ENCODE measurements at regions not wholly inside any gene's neighbourhood (a gene's known extent, or its start where the extent isn't known, plus 50 kb on each side); places are given as distances from the start of the nearest gene placed in this dataset.

DNA sequence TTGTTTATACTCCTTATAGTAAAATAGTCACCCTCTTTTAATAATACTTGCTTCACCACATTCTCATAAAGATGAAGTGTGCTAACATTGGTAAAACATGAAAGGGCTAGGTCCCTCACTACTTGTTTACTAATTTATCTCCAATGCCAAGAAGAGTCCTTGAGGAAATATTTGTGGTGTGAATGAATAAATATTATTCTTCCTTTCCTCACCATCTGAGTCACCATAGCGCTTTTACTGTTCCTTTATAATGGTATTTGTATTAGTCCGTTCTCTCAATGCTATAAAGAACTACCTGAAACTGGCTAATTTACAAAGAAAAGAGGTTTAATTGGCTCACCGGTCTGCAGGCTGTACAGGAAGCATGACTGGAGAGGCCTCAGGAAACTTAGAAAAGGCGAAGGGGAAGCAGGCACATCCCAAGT lies 222.8 kb upstream of the ZRANB2 start:
- H3K79me2 ChIP-seq (ENCODE audit: low read length), result no peaks in the 10 kb centered on the region
- ChIA-PET POLR2A (ENCODE audit: unreplicated experiment) (no interaction called here), CTCF (interaction anchor here (0.7 kb wide), 1 partner anchor 429 kb away, joined by 3 read pairs; no protein-coding TSS in a partner anchor)
- H3K4me2 ChIP-seq (ENCODE audit: low read length), result peak overlapping the region; percentile 42
- H3K9me3 ChIP-seq (ENCODE audit: low read length), result no peaks in the 10 kb centered on the region
- 0 out of 2 replicates have a peak overlapping the region, but pooled peaks have one; percentile 25 for H2AFZ ChIP-seq (ENCODE audit: low read length)
- H3K36me3 ChIP-seq (ENCODE audit: low read depth, low read length), result no peaks in the 10 kb centered on the region
- H4K20me1 ChIP-seq (ENCODE audit: low read length), result no peaks in the 10 kb centered on the region
- no peak overlapping the region for H3K4me3 ChIP-seq (ENCODE audit: low read length)
- peak; percentile 88 for DNase-seq
- TF ChIP-seq EZH2phosphoT487 (IDR thresholded peaks at IDR 0.05; ENCODE audit: borderline replicate concordance, low read length), result peak; percentile 40; the same call in 1 of the 2 replicates
- TF ChIP-seq, protein P1, sequence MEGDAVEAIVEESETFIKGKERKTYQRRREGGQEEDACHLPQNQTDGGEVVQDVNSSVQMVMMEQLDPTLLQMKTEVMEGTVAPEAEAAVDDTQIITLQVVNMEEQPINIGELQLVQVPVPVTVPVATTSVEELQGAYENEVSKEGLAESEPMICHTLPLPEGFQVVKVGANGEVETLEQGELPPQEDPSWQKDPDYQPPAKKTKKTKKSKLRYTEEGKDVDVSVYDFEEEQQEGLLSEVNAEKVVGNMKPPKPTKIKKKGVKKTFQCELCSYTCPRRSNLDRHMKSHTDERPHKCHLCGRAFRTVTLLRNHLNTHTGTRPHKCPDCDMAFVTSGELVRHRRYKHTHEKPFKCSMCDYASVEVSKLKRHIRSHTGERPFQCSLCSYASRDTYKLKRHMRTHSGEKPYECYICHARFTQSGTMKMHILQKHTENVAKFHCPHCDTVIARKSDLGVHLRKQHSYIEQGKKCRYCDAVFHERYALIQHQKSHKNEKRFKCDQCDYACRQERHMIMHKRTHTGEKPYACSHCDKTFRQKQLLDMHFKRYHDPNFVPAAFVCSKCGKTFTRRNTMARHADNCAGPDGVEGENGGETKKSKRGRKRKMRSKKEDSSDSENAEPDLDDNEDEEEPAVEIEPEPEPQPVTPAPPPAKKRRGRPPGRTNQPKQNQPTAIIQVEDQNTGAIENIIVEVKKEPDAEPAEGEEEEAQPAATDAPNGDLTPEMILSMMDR (conservative IDR thresholded peaks at IDR 0.05; ENCODE audit: low read depth, low read length), result no peak
- BruUV-seq (replicated peaks), result no TSS peak
- peaks cover 18% of the 10 kb centered on the region for H3K4me1 ChIP-seq (ENCODE audit: insufficient read depth, low read length)
- H3K9ac ChIP-seq (ENCODE audit: low read length), result no peak overlapping the region
- H3K27me3 ChIP-seq (ENCODE audit: low read length), result no peaks in the 10 kb centered on the region
- intact Hi-C loops (cut with micrococcal nuclease), result loop anchor here (1.0 to 5.0 kb wide), 4 partner anchors 48 to 217 kb away; no protein-coding TSS in a partner anchor
- peaks cover 7% of the 10 kb centered on the region for H3F3A ChIP-seq (ENCODE audit: low read length, unreplicated experiment)
- peak overlapping the region; percentile 77 for H3K27ac ChIP-seq (ENCODE audit: low read length)
- peak; percentile 93 for ATAC-seq
- H3K9me2 ChIP-seq (replicated peaks; ENCODE audit: low read length), result no peaks in the 10 kb centered on the region

DNA sequence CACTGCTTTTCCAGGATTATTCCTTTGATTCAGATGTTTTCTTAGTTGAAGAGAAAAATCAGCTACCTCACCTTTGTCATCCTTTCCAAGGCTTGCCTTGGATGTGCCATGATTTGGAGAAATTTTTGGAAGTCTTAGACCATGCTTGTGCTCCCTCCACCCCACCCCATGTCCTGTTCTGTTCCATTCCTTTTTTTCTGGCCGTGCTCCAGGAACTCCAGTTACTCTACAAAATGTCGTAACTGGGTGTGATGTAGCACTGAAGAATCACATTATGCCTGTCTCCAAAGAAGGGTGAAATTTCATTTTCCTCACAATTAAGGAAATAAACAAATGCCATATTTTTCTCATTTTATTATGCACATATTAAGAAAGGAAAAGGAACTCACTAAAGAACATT lies 217.8 kb upstream of the ZRANB2 start:
- no TSS peak for BruUV-seq (replicated peaks)
- peaks cover 7% of the 10 kb centered on the region for H3F3A ChIP-seq (ENCODE audit: low read length, unreplicated experiment)
- H3K4me2 ChIP-seq (ENCODE audit: low read length), result no peak overlapping the region
- POLR2A ChIA-PET (ENCODE audit: unreplicated experiment), result no interaction called here
- ATAC-seq (no peak), DNase-seq (no peak)
- H3K79me2 ChIP-seq (ENCODE audit: low read length), result no peaks in the 10 kb centered on the region
- no peak overlapping the region for H3K9ac ChIP-seq (ENCODE audit: low read length)
- H2AFZ ChIP-seq (ENCODE audit: low read length), result no peak overlapping the region
- intact Hi-C loops (cut with micrococcal nuclease), result no loop called here
- H4K20me1 ChIP-seq (ENCODE audit: low read length), result no peaks in the 10 kb centered on the region
- CTCF ChIA-PET, result interaction anchor here (0.7 kb wide), 1 partner anchor 21 kb away, joined by 3 read pairs; no protein-coding TSS in a partner anchor
- no peaks in the 10 kb centered on the region for H3K9me2 ChIP-seq (replicated peaks; ENCODE audit: low read length)
- H3K27ac ChIP-seq (ENCODE audit: low read length), result no peak overlapping the region
- no peak for TF ChIP-seq EZH2 (IDR thresholded peaks at IDR 0.05; ENCODE audit: low read length, unreplicated experiment)
- no peak for TF ChIP-seq EZH2phosphoT487 (IDR thresholded peaks at IDR 0.05; ENCODE audit: borderline replicate concordance, low read length)
- TF ChIP-seq, protein P1 (conservative IDR thresholded peaks at IDR 0.05; ENCODE audit: low read depth, low read length), result no peak
- no peaks in the 10 kb centered on the region for H3K9me3 ChIP-seq (ENCODE audit: low read length)
- H3K4me3 ChIP-seq (ENCODE audit: low read length), result no peak overlapping the region
- H3K4me1 ChIP-seq (ENCODE audit: insufficient read depth, low read length), result peaks cover 8% of the 10 kb centered on the region
- no peaks in the 10 kb centered on the region for H3K36me3 ChIP-seq (ENCODE audit: low read depth, low read length)
- 0 out of 2 replicates have a peak, but pooled peaks cover 4% of the 10 kb centered on the region for H3K27me3 ChIP-seq (ENCODE audit: low read length)

DNA sequence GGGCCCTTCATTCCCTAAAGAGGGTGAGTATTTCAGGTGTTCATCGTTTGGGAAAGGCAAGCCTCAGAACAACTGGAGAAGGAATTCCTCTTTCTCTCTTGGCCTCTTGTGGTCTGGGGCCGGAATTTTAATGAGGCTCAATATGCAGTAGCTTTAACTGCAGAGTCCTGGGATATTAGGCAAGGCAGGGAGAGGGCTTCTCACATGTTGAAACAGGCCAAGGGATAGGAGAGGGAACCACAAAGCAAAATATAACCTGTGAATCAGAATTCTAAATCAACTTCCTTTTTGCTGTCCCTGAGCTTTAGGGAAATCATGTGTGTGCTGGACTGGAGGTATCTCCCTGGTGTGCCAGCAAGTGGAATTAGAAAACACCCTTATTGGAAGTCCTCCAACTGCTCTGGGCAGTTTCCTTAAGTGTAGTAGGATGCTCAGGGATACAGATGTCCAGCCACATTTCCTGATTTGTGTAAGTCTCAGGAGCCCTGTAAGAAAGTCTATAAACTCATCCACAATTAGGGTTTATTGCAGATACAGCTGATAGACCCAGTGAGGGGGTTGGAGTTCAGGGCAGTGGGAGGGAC lies 215.8 kb upstream of the ZRANB2 start:
- no TSS peak for BruUV-seq (replicated peaks)
- no peak overlapping the region for H3K4me2 ChIP-seq (ENCODE audit: low read length)
- H3K4me3 ChIP-seq (ENCODE audit: low read length), result no peak overlapping the region
- TF ChIP-seq EZH2phosphoT487 (IDR thresholded peaks at IDR 0.05; ENCODE audit: borderline replicate concordance, low read length) (no peak), EZH2 (IDR thresholded peaks at IDR 0.05; ENCODE audit: low read length, unreplicated experiment) (no peak)
- TF ChIP-seq, protein P1 (conservative IDR thresholded peaks at IDR 0.05; ENCODE audit: low read depth, low read length), result no peak
- no peak overlapping the region for H3K27ac ChIP-seq (ENCODE audit: low read length)
- no peaks in the 10 kb centered on the region for H4K20me1 ChIP-seq (ENCODE audit: low read length)
- ChIA-PET CTCF (no interaction called here), POLR2A (ENCODE audit: unreplicated experiment) (no interaction called here)
- DNase-seq, result no peak
- H3K36me3 ChIP-seq (ENCODE audit: low read depth, low read length), result no peaks in the 10 kb centered on the region
- ATAC-seq, result peak; percentile 15; the same call in 1 of the 2 replicates
- no peak overlapping the region for H2AFZ ChIP-seq (ENCODE audit: low read length)
- H3K9me2 ChIP-seq (replicated peaks; ENCODE audit: low read length), result no peaks in the 10 kb centered on the region
- intact Hi-C loops (cut with micrococcal nuclease), result no loop called here
- no peaks in the 10 kb centered on the region for H3K79me2 ChIP-seq (ENCODE audit: low read length)
- no peaks in the 10 kb centered on the region for H3F3A ChIP-seq (ENCODE audit: low read length, unreplicated experiment)
- no peaks in the 10 kb centered on the region for H3K4me1 ChIP-seq (ENCODE audit: insufficient read depth, low read length)
- 0 out of 2 replicates have a peak, but pooled peaks cover 4% of the 10 kb centered on the region for H3K27me3 ChIP-seq (ENCODE audit: low read length)
- H3K9ac ChIP-seq (ENCODE audit: low read length), result no peak overlapping the region
- H3K9me3 ChIP-seq (ENCODE audit: low read length), result no peaks in the 10 kb centered on the region

Data from PC-3 (cell line).